ENCODE measurements at regions not wholly inside any gene's neighbourhood (a gene's known extent, or its start where the extent isn't known, plus 50 kb on each side); places are given as distances from the start of the nearest gene placed in this dataset.

- DNase-seq (ENCODE audit: low read depth), result no peak
- H3K36me3 ChIP-seq (ENCODE audit: control insufficient read depth, insufficient read depth, low read length), result no peaks in the 10 kb centered on the region
- no peak for TF ChIP-seq CTCF (IDR thresholded peaks at IDR 0.05; ENCODE audit: insufficient read depth, low read length, severe bottlenecking)
- H3K27me3 ChIP-seq (ENCODE audit: control insufficient read depth, insufficient read depth, low read length), result no peaks in the 10 kb centered on the region
- no peak for FAIRE-seq
- H3K4me3 ChIP-seq (ENCODE audit: low read depth, low read length), result no peak overlapping the region
These were observed 289.7 kb downstream of the CCDC85A start for GRCh38 chr2:56473524-56473923.

- Histone ChIP-seq H3K36me3 (ENCODE audit: control insufficient read depth, insufficient read depth, low read length) (no peaks in the 10 kb centered on the region), H3K4me3 (ENCODE audit: low read depth, low read length) (no peak overlapping the region), H3K27me3 (ENCODE audit: control insufficient read depth, insufficient read depth, low read length) (no peaks in the 10 kb centered on the region)
- no peak for TF ChIP-seq CTCF (IDR thresholded peaks at IDR 0.05; ENCODE audit: insufficient read depth, low read length, severe bottlenecking)
- DNase-seq (ENCODE audit: low read depth), result peak; percentile 26
- no peak for FAIRE-seq
These were observed 290.8 kb downstream of the CCDC85A start for GRCh38 chr2:56474412-56475158.

GRCh38 chr2:56475191-56475590, 291.4 kb downstream of the CCDC85A start:
- H3K27me3 ChIP-seq (ENCODE audit: control insufficient read depth, insufficient read depth, low read length), result no peaks in the 10 kb centered on the region
- no peak for TF ChIP-seq CTCF (IDR thresholded peaks at IDR 0.05; ENCODE audit: insufficient read depth, low read length, severe bottlenecking)
- FAIRE-seq, result peak; percentile 32
- H3K36me3 ChIP-seq (ENCODE audit: control insufficient read depth, insufficient read depth, low read length), result no peaks in the 10 kb centered on the region
- H3K4me3 ChIP-seq (ENCODE audit: low read depth, low read length), result no peak overlapping the region
- no peak for DNase-seq (ENCODE audit: low read depth)

- H3K27me3 ChIP-seq (ENCODE audit: control insufficient read depth, insufficient read depth, low read length), result no peaks in the 10 kb centered on the region
- H3K36me3 ChIP-seq (ENCODE audit: control insufficient read depth, insufficient read depth, low read length), result no peaks in the 10 kb centered on the region
- TF ChIP-seq CTCF (IDR thresholded peaks at IDR 0.05; ENCODE audit: insufficient read depth, low read length, severe bottlenecking), result no peak
- no peak for FAIRE-seq
- peak; percentile 8 for DNase-seq (ENCODE audit: low read depth)
- no peak overlapping the region for H3K4me3 ChIP-seq (ENCODE audit: low read depth, low read length)
These were observed 292.8 kb downstream of the CCDC85A start for GRCh38 chr2:56476509-56477071.

GRCh38 chr2:56478027-56478426, 294.2 kb downstream of the CCDC85A start:
- FAIRE-seq, result no peak
- H3K4me3 ChIP-seq (ENCODE audit: low read depth, low read length), result no peak overlapping the region

More at GRCh38 chr2:56478027-56478426, 294.2 kb downstream of the CCDC85A start:
- H3K27me3 ChIP-seq (ENCODE audit: control insufficient read depth, insufficient read depth, low read length), result no peaks in the 10 kb centered on the region
- no peak for TF ChIP-seq CTCF (IDR thresholded peaks at IDR 0.05; ENCODE audit: insufficient read depth, low read length, severe bottlenecking)
- no peak for DNase-seq (ENCODE audit: low read depth)
- no peaks in the 10 kb centered on the region for H3K36me3 ChIP-seq (ENCODE audit: control insufficient read depth, insufficient read depth, low read length)
